NCI-H2227 (cell line): ENCODE measurements at regions not wholly inside any gene's neighbourhood (a gene's known extent, or its start where the extent isn't known, plus 50 kb on each side); places are given as distances from the start of the nearest gene placed in this dataset.

Experiments used
- DNase-seq: peaks from one replicate; lab custom pipeline; 2025; ENCODE audit not compliant: unreplicated experiment; lab: John Stamatoyannopoulos, UW

GRCh38 chr5:3883040-3883439 lies 287.4 kb downstream of the IRX1 start:
- DNase-seq = no peak

- DNase-seq = no peak
Observed at GRCh38 chr5:3886524-3887451, 291.2 kb downstream of the IRX1 start.

GRCh38 chr5:3888310-3888709 lies 292.7 kb downstream of the IRX1 start:
- DNase-seq = no peak

GRCh38 chr5:3889412-3890142 lies 293.9 kb downstream of the IRX1 start:
- no peak for DNase-seq

GRCh38 chr5:3891113-3891512 lies 295.5 kb downstream of the IRX1 start:
- DNase-seq = no peak

- no peak for DNase-seq
Observed at GRCh38 chr5:3893527-3893926, 297.9 kb downstream of the IRX1 start.

- no peak for DNase-seq
Observed at GRCh38 chr5:3893975-3894374, 298.3 kb downstream of the IRX1 start.

- DNase-seq = no peak
Observed at GRCh38 chr5:3896098-3896497, 300.5 kb downstream of the IRX1 start.

GRCh38 chr5:3899093-3899492 lies 303.5 kb downstream of the IRX1 start:
- no peak for DNase-seq

- no peak for DNase-seq
Observed at GRCh38 chr5:3904584-3904983, 309.0 kb downstream of the IRX1 start.

GRCh38 chr5:3905031-3905430 lies 309.4 kb downstream of the IRX1 start:
- DNase-seq = no peak

GRCh38 chr5:3905521-3905920 lies 309.9 kb downstream of the IRX1 start:
- no peak for DNase-seq

GRCh38 chr5:3911111-3911510 lies 315.5 kb downstream of the IRX1 start:
- no peak for DNase-seq

- no peak for DNase-seq
Observed at GRCh38 chr5:3911773-3912172, 316.1 kb downstream of the IRX1 start.

- no peak for DNase-seq
Observed at GRCh38 chr5:3912790-3913189, 317.2 kb downstream of the IRX1 start.

- no peak for DNase-seq
Observed at GRCh38 chr5:3913279-3913678, 317.6 kb downstream of the IRX1 start.

GRCh38 chr5:3925022-3925421 lies 329.4 kb downstream of the IRX1 start:
- no peak for DNase-seq

- no peak for DNase-seq
Observed at GRCh38 chr5:3925935-3926334, 330.3 kb downstream of the IRX1 start.

GRCh38 chr5:3929799-3930198 lies 334.2 kb downstream of the IRX1 start:
- DNase-seq = no peak

GRCh38 chr5:3931976-3932375 lies 336.3 kb downstream of the IRX1 start:
- no peak for DNase-seq

- no peak for DNase-seq
Observed at GRCh38 chr5:3933536-3933935, 337.9 kb downstream of the IRX1 start.

- no peak for DNase-seq
Observed at GRCh38 chr5:3933966-3934365, 338.3 kb downstream of the IRX1 start.
